Activated naive CD4-positive, alpha-beta T cell treated with anti-CD3 and anti-CD28 coated beads, Interleukin-2, amount 50 U/mL, for 16 hours (primary cell): ENCODE measurements at regions not wholly inside any gene's neighbourhood (a gene's known extent, or its start where the extent isn't known, plus 50 kb on each side); places are given as distances from the start of the nearest gene placed in this dataset.
"Not testable (repeated sequence)": the region's sequence is repeated elsewhere in the genome, so short reads cannot be mapped to it uniquely, and the experiment has no call there.

Experiments
- DNase-seq: peaks from one replicate; pipeline ENCODE4 v3.0.0-alpha.2; 2020

DNA sequence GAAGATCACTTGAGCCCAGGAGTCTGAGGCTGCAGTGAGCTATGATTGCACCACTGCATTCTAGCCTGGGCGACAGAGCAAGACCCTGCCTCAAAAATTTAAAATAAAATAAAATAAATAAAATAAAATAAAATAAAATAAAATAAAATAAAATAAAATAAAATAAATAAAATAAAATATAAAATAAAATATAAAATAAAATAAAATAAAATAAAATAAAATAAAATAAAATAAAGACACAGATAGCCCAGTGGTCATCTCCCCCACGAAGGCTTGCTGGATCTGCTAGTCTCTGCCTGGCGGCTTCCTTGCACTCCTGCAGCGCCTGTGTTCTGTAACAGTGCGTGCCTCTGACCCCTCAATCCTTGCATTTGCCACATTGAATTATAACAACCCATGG is 76.8 kb upstream of the PWP1 start:
- DNase-seq, result not testable (repeated sequence)

GRCh38 chr12:107610021-107610859 is 75.4 kb upstream of the PWP1 start:
- peak; percentile 16 for DNase-seq

GRCh38 chr12:107612508-107612907 is 73.1 kb upstream of the PWP1 start:
- no peak for DNase-seq

DNA sequence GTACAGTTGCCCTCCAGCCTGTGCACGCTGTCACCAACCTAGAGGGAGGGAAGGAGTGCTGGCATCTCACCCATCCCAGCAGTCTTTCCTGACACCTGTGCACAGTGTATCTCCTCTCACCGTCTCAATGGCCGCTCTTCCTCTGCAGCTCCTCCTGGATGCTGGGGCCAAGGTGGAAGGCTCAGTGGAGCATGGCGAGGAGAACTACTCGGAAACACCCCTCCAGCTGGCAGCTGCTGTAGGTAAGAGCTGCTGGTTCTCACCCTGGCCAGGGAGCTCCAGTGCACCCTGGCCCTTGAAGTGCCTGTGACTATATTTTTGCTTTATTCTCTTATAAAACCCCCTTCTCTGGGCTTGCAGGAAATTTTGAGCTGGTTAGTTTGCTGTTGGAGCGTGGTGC is 68.7 kb upstream of the PWP1 start:
- DNase-seq, result no peak

- DNase-seq, result no peak
Measured at GRCh38 chr12:107618106-107618505, 67.5 kb upstream of the PWP1 start.

DNA sequence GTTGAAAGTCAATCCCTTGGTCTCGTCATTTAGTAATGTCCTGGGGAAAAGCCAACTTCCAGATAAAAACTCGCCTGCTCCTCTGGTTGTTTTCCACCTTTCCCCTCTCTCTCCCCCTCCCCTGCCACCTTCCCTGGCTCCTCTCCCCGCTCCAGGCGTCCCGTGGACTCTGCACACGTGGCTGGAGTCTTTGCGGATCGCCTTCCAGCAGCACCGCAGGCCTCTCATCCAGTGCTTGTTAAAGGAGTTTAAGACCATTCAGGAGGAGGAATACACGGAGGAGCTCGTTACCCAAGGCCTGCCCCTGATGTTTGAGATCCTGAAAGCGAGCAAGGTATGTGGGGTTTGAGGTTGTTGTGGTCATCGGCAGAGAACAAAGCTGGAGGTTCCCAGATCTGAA is 65.8 kb upstream of the PWP1 start:
- no peak for DNase-seq

GRCh38 chr12:107622001-107622400 is 63.6 kb upstream of the PWP1 start:
- DNase-seq, result no peak

DNA sequence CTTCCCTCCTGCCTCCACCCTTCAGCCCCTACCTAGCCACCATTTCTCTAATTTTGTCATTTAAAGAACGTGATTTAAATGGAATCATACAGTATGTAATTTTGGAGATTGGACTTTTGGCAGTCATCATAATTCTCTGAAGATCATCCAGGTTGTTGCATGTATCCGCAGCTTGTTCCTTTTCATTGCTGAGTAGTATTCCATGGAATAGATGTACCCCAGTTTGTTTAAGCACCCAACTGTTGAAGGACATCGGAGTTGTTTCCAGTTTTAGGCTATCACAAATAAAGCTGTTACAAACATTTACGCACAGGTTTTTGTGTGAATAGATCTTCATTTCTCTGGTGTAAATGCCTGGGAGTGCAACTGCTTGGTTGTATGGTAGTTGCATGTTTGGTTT is 61.1 kb upstream of the PWP1 start:
- DNase-seq, result no peak

- DNase-seq, result no peak
Measured at GRCh38 chr12:107631715-107632114, 53.9 kb upstream of the PWP1 start.

DNA sequence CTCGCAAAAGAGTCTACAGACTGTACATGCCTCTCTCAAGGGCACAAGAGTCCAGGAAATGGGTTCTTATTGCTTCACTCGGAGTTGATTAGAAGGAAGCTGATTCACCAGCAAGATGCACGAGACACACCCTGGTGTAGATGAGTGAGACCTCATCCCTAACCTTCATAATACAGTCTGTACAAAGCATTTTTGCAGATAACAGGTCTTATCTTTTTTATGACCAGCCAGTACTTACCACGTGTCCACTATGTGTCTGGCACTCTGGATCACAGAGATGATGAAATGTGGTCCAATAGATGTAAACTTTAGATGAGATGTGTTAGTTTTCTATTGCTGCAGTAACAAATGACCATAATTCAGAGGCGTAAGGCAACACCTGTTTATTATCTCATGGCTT is 53.4 kb upstream of the PWP1 start:
- DNase-seq, result no peak

DNA sequence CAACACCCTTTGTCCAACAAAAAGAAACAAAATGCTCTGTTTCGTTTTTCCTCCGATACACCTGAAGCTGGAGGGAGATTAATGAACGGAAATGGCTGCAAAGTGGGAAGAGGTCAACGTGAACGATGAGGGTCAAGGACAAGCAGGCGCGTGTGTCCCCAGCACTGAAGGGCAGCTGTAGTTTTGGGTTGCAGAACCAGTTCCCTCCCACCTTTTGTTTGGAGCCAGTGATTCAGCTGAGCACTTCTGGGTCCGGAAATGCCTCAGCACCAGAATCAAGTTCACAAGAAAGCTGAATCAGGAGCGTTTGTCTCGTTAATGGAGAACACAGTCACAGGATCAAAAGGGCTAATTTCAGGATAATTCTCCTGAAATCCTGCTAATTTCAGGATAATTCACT is 51.1 kb upstream of the PWP1 start:
- DNase-seq, result no peak

- DNase-seq, result no peak
Measured at GRCh38 chr12:107635139-107635538, 50.5 kb upstream of the PWP1 start.
